Stomach (tissue), 8 donors: ENCODE measurements at regions not wholly inside any gene's neighbourhood (a gene's known extent, or its start where the extent isn't known, plus 50 kb on each side); places are given as distances from the start of the nearest gene placed in this dataset.

Experiments used
- DNase-seq, 2 donors: peaks; one replicate each; pipeline versions ENCODE4 v3.0.0 to v3.0.0-alpha.2; 2013 to 2019
- H3K27ac ChIP-seq, 5 donors: fragments of 200-600 bp in 4 of 5; sonication (generic) in 4 of 5; one replicate each; pipeline ENCODE4 v1.5.1; 2013 to 2019; ENCODE audit warnings: mild to moderate bottlenecking in 1 of 5, moderate library complexity in 1 of 5
- H3K27me3 ChIP-seq, 3 donors: fragments of 200-600 bp; sonication (generic); one replicate each; pipeline ENCODE4 v1.5.1; 2017 to 2019; ENCODE audit warnings: mixed run types in 1 of 3
- H3K36me3 ChIP-seq, 4 donors: fragments of 200-600 bp; sonication (generic); 1 replicate in 3 of 4; 2 replicates in 1 of 4; pipeline ENCODE4 v1.5.1; 2016 to 2019
- H3K4me1 ChIP-seq, 4 donors: fragments of 200-600 bp; sonication (generic); one replicate each; pipeline ENCODE4 v1.5.1; 2016 to 2019
- H3K4me3 ChIP-seq, 4 donors: fragments of 200-600 bp; sonication (generic) in 3 of 4; one replicate each; pipeline ENCODE4 v1.5.1; 2016 to 2019; ENCODE audit warnings: mild to moderate bottlenecking in 1 of 4
- H3K9me3 ChIP-seq, 4 donors: fragments of 200-600 bp; sonication (generic); one replicate each; pipeline ENCODE4 v1.5.1; 2016 to 2019
- EP300 ChIP-seq: sonication (generic); formaldehyde crosslinking; IDR thresholded peaks from one replicate; pipeline ENCODE4 v1.6.1; 2017; ENCODE audit warnings: antibody characterized with exemption
- POLR2A ChIP-seq, 4 donors: fragments of 450-650 bp; IDR thresholded peaks; one replicate each; pipeline ENCODE4 v1.6.1; 2016; ENCODE audit warnings: antibody characterized with exemption in 4 of 4, control low read depth in 2 of 4, mild to moderate bottlenecking in 1 of 4, moderate library complexity in 1 of 4
- POLR2AphosphoS5 ChIP-seq, 3 donors: sonication (generic); formaldehyde crosslinking; IDR thresholded peaks; one replicate each; pipeline ENCODE4 v1.6.1; 2016; ENCODE audit warnings: antibody characterized with exemption in 3 of 3
- WGBS, 5 donors: extraction: QIAGEN DNeasy Blood & Tissue Kit in 3 of 5; methylation state at CpG; one replicate each; pipeline versions ENCODE4 v1.1.5 to v1.1.7; 2013 to 2018; 5-methylcytosine and 5-hydroxymethylcytosine counted together
- intact Hi-C: fragments of 100-400 bp; cut with DNase I; formaldehyde crosslinking; loops from one replicate; pipeline ENCODE4 v1.15.1; 2023; ENCODE audit warnings: low total_unique reads
- TF ChIP-seq, protein P1 (sequence below), 7 experiments: fragments of 450-650 bp in 4 of 7; fragments of 200-600 bp in 3 of 7; sonication (generic) in 3 of 7; IDR thresholded peaks; one replicate each; pipeline ENCODE4 v1.5.1; 2016 to 2019; ENCODE audit warnings: antibody characterized with exemption in 7 of 7, control low read depth in 2 of 7, mild to moderate bottlenecking in 1 of 7
- donor health status: healthy with polysubstance abuse.
- donor health status: Bipolar disorder and iron deficiency.
- donor health status: healthy.

- Histone ChIP-seq H3K27ac (no peak overlapping the region), H3K4me1 (peaks cover 0 to 3% (median 0%) of the 10 kb centered on the region in 4 donors), H3K9me3 (no peaks in the 10 kb centered on the region), H3K4me3 (no peak overlapping the region), H3K27me3 (peaks cover 0 to 9% (median 0%) of the 10 kb centered on the region in 3 donors), H3K36me3 (no peaks in the 10 kb centered on the region)
- TF ChIP-seq POLR2AphosphoS5 (IDR thresholded peaks at IDR 0.05) (no peak), POLR2A (IDR thresholded peaks at IDR 0.05) (no peak), EP300 (no peak)
- TF ChIP-seq, protein P1, sequence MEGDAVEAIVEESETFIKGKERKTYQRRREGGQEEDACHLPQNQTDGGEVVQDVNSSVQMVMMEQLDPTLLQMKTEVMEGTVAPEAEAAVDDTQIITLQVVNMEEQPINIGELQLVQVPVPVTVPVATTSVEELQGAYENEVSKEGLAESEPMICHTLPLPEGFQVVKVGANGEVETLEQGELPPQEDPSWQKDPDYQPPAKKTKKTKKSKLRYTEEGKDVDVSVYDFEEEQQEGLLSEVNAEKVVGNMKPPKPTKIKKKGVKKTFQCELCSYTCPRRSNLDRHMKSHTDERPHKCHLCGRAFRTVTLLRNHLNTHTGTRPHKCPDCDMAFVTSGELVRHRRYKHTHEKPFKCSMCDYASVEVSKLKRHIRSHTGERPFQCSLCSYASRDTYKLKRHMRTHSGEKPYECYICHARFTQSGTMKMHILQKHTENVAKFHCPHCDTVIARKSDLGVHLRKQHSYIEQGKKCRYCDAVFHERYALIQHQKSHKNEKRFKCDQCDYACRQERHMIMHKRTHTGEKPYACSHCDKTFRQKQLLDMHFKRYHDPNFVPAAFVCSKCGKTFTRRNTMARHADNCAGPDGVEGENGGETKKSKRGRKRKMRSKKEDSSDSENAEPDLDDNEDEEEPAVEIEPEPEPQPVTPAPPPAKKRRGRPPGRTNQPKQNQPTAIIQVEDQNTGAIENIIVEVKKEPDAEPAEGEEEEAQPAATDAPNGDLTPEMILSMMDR (IDR thresholded peaks at IDR 0.05): no peak
- DNase-seq: no peak
- intact Hi-C loops: no loop called here
- WGBS, 5 donors: 91 to 96% (median 93%) methylated on average over 20 of the region's 20 CpGs
These were observed 156.5 kb downstream of the TLE3 start for GRCh38 chr15:69941301-69941605.

DNA sequence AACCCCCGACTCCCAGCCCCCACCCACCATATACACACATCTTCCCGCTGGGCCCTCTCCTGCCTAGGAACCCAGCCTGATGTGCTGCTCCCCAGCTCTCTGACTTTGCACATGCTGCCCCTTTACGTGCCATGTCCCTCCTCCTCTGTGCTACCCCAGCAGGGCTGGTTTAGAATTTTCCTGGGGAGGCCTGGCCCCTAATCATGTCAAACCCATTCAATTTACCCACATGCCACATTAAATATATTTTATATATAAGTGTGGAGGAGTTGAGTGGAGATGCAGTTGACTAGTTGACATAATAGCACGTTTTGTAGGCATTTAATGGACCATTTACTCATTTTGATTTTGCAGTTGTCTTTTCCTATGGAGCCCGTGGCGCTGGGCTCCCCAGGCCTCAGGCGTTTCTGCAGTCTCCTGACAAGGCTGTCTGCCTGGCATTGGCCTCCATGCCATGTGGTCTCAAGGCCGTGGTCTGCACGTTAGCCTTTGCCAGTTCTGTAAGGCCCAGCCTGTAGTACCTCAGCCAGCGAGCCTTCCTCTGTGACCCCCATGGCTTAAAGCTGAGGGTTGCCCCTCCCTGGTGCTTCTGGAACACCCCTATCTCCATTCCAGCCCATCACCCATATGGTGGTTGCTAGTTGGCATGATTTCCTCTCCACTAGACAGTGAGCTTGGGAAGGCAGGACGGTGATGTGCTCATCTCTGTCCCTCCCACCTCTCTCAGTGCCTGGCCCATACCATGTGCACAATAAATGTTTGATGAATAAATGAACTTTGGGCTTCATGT, 155.8 kb downstream of the TLE3 start:
- H3K36me3 ChIP-seq: no peaks in the 10 kb centered on the region
- no peak overlapping the region for H3K4me3 ChIP-seq
- no peak for DNase-seq
- TF ChIP-seq POLR2A (IDR thresholded peaks at IDR 0.05) (no peak), EP300 (no peak), POLR2AphosphoS5 (IDR thresholded peaks at IDR 0.05) (no peak)
- TF ChIP-seq, protein P1 (IDR thresholded peaks at IDR 0.05): no peak
- H3K9me3 ChIP-seq: no peaks in the 10 kb centered on the region
- 83 to 91% (median 89%) methylated on average over 11 of the region's 11 CpGs for WGBS, 5 donors
- intact Hi-C loops: no loop called here
- peaks cover 0 to 3% (median 0%) of the 10 kb centered on the region in 4 donors for H3K4me1 ChIP-seq
- peaks cover 0 to 9% (median 0%) of the 10 kb centered on the region in 3 donors for H3K27me3 ChIP-seq
- no peak overlapping the region for H3K27ac ChIP-seq

DNA sequence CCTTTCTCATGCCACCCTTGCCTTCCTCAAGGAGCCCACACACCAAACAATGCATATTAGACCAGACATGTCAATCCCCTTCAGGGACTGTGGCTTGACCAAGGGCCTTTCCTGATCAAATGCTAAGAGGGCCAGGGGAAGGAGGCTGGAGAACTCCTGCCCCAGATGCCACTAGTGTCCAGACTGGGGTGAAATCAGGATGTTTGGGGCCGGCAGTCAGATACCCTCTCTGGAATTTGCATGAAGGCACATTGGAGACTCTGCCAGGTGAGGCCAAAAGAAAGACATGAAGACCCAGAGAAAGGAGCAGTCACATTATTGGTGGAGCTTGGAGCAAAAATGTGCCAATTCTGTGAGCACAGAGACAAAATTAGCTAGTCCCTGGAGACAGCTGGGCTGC, 154.1 kb downstream of the TLE3 start:
- 76 to 100% (median 78%) methylated on average over 1 of the region's 1 CpG for WGBS, 5 donors
- no peak for DNase-seq

DNA sequence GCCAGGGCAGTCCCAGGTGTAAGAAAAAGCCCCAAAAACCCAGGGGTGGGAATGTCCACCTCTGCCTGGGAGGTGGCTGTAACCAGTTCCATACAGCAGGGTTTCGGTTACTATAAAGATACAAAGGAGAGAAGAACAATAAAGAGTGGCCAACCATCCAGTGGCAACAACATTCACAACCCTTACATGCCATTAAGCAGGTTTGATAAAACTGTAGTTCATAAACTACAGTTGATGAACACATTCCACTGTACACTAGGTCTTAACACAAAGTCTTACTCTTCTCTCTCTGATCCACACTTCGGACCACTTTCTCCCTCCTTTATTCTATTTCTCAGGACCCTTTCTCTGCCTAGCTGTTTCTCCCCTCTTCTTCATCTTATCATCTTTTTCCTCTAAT, 152.0 kb downstream of the TLE3 start:
- TF ChIP-seq, protein P1 (IDR thresholded peaks at IDR 0.05): no peak
- TF ChIP-seq EP300: no peak
- no peak for TF ChIP-seq POLR2A (IDR thresholded peaks at IDR 0.05)
- no peak for TF ChIP-seq POLR2AphosphoS5 (IDR thresholded peaks at IDR 0.05)
- no peak for DNase-seq
- H3K4me1 ChIP-seq: no peaks in the 10 kb centered on the region
- H3K36me3 ChIP-seq: no peaks in the 10 kb centered on the region
- intact Hi-C loops: no loop called here
- WGBS, 5 donors: 94 to 100% (median 95%) methylated on average over 2 of the region's 2 CpGs
- peaks cover 0 to 9% (median 0%) of the 10 kb centered on the region in 3 donors for H3K27me3 ChIP-seq
- no peak overlapping the region for H3K4me3 ChIP-seq
- no peaks in the 10 kb centered on the region for H3K9me3 ChIP-seq
- no peak overlapping the region for H3K27ac ChIP-seq

More for the DNA sequence above, 154.1 kb downstream of the TLE3 start:
- Histone ChIP-seq H3K4me3 (no peak overlapping the region), H3K27ac (no peak overlapping the region), H3K9me3 (no peaks in the 10 kb centered on the region), H3K4me1 (peaks cover 0 to 3% (median 0%) of the 10 kb centered on the region in 4 donors), H3K36me3 (no peaks in the 10 kb centered on the region), H3K27me3 (peaks cover 0 to 9% (median 0%) of the 10 kb centered on the region in 3 donors)
- no peak for TF ChIP-seq EP300
- no peak for TF ChIP-seq POLR2AphosphoS5 (IDR thresholded peaks at IDR 0.05)
- no peak for TF ChIP-seq POLR2A (IDR thresholded peaks at IDR 0.05)
- TF ChIP-seq, protein P1 (IDR thresholded peaks at IDR 0.05): no peak
- intact Hi-C loops: no loop called here
